HG02973 (cell line): ENCODE measurements at regions not wholly inside any gene's neighbourhood (a gene's known extent, or its start where the extent isn't known, plus 50 kb on each side); places are given as distances from the start of the nearest gene placed in this dataset.
A peak's percentile ranks its signal among the peaks of the same experiment; 100 is the strongest.
"Not testable (repeated sequence)": the region's sequence is repeated elsewhere in the genome, so short reads cannot be mapped to it uniquely, and the experiment has no call there.

Experiments
- ATAC-seq: cut with Tn5 transposase; IDR thresholded peaks from one replicate; pipeline ENCODE4 v1.9.1; 2021; ENCODE audit warnings: moderate library complexity; ENCODE audit not compliant: unreplicated experiment

DNA sequence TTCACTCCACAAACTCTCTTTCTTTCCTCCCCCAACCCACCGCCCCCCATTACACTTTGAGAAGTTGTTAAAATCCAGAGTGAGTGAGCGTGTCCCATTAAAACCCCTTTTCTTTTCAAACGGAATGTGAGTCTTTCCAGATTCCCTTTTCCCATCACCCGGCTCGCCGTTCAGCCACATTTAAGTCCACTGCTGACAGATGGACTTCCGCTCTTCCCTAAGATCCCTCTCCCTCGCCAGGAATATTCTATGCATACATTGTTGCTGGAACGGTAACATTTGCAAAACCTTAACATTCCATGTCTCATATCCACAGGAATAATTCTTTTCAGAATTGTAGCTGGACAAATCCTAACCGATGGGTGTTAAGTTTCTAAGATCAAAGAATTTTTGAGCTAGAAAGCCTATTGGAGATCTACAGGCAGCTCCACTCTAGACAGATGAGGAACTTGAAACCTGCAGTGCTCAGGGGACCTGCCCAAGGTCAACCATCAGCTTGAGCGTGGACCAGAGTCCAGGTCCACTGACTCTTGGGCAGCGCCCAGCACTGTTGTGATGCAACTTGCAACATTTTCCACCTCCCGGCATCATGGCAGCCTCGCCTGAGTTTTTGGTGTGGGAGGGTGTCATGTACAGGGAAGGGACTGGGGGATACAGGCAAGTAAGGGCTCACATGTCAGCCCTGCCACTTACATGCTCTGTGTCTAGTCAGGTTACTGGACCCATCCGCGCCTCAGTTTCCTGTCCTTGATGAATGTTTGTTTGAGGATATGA is 500.1 kb downstream of the CCDC171 start:
- no peak for ATAC-seq

DNA sequence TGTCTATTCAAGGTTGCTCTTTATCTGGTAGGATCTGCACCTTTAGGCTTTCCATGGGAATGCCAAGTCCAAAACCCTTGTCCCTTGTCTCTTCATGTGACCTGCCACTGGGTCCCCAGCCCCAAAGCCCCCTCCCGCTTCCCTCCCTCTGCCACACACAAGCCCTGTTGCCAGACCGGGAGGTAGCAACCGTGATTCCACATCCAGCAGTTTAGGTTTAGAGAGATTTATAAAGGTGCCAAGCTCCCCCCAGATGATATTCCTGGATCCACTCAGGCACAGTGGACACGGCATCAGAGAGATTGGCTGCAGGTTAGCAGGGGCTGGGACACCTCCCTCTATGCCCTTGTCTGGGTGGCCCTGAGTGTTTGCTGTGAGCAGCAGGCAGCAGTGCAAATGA is 504.7 kb downstream of the CCDC171 start:
- ATAC-seq = no peak

DNA sequence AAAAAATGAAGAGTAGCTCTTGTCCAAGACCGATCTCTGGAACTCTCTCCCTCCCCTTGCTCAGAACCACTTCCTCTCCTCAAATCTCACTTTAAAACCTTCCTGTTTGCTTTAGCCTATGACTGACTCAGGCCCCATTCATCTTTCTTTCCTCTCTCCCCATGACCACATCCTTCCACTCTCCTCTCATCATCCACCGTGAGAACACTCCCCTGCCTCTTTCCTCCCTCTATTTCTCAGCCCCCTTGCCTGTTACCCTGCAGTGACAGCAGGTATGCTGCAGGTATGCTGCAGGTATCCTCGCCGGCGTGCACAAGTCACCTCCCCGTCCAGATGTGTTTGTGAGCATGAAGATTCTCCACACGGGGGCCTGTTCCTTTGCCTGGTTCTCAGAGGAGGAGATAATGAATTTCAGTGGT is 505.3 kb downstream of the CCDC171 start:
- ATAC-seq = no peak

DNA sequence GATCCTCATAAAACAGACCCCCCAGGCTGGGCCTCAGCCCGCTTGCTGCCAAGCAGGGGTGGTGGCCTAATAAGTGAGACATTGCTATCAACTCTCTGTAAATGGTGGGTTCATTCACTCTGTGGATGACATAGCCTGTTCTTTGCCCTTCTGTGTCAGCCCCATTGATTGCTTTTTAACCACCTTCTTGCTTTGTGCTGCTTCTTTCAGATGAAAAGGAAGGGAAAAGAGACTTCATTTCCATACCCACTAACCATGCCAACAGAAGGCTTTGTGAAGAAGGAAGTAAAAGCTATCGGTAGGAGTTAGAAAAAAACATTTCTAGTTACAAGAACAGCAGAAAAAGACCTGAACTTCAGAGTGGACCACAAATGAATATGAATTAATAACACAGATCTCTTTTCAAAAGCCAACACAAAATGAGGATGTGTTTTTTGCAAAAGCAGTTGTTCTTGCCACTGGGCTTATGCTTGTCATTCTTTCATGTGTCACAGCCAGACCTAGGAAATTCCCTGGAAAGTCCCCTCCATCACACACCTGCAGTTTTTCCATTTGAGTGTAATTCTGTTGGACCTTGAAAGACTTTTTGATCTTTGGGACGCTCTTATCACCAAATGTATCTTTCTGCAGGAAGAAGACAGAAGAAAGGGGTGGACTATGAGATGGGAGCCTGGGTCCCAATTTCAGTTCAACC is 507.7 kb downstream of the CCDC171 start:
- peak; percentile 40 for ATAC-seq

DNA sequence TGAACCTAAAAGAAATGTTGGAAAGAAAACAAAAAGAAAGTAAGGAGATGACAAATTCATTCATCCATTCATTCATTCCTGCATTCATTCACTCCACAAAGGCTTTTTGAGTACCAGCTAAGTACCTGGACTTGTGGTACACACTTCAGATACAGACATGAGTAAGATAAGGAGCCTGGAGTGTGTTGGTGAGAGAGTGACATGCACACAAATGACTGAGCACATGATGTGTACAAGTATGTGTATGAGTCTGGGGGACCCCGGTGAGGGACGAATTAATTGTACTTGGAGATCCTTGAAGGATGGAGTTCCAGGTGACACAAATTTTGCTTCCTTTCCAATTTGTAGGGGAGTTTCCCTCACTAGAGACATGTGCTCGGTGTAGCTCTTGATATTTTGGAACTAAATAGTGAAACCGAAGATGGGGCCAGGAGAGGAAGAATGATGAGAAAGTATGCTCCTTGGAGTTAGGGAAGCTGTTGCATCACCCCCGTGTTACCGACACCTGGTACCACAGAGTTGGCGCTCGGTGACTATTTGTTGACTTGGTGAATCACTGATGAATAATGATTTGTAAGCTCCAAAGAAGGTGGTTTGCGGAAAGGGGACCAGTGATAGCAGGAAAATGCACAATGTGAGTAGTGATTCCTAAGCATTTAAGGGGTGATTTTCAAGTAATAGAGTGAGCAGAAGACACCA is 509.8 kb downstream of the CCDC171 start:
- no peak for ATAC-seq

DNA sequence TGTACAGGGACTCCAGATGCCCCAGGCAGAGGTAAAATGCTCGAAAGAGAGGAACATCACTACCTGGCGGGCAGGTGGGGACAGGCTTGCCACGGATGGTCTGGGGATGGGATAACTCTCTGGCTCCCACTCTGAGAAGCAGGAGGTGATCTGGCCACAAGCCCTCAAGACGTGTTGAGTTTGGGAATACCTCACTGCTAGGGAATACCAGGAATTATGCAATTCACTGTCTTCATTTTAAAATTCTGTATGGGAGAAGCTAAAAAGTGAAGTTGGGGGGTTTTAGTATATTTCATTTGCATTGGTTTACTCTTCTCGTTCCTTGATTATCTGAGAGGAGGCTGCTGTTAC is 510.4 kb downstream of the CCDC171 start:
- ATAC-seq = no peak

DNA sequence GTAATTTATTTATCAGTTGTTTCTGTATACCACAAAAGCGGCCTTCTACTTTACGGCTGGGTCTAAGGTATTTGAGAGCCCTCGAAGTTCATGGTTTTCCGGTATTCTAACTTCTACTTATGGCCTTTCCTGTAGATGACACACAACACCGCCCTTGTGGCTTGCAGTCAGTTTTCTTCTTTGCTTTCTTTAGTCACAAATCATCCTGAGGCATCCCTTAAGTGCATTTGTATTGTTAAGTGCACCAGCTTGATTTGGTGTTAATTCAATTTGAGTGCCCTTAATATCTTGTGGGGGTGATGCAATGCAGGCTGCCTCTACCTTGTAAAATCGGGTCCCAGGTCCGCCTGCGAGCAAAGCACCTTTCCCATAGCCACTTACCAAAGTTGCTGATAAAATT is 511.9 kb downstream of the CCDC171 start:
- ATAC-seq = no peak

DNA sequence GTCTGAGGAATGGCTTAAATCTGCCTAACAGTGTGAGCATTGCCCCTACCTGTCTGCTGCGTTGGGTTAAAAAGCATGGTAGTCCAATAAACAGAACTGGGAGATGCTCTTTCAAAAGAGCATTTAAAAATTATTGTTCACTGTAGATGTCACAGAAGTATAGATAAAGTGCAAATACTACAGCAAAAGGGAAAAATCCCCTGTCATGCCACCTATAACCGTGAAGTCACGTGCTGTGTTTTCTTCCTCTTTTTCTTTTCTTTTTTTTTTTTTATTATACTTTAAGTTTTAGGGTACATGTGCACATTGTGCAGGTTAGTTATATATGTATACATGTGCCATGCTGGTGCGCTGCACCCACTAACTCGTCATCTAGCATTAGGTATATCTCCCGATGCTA is 513.4 kb downstream of the CCDC171 start:
- not testable (repeated sequence) for ATAC-seq

DNA sequence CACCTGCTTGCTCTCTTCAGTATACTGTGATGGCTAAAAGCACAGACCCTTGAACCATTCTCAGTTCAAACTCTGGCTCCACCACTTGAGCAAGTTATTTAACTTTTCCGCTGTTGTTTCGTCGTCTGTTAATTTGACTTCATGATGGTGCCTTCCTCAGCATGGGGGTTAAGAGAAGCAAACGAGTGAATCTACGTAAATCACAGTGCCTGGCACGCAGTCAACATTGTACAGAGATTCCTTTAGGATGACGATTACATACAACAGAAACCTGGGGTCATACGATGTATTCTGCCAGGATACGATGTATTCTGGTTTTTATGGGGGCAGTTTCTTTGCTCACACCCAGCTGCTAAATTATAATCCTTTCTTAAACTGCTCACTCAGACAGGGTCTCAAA is 515.6 kb downstream of the CCDC171 start:
- no peak for ATAC-seq

DNA sequence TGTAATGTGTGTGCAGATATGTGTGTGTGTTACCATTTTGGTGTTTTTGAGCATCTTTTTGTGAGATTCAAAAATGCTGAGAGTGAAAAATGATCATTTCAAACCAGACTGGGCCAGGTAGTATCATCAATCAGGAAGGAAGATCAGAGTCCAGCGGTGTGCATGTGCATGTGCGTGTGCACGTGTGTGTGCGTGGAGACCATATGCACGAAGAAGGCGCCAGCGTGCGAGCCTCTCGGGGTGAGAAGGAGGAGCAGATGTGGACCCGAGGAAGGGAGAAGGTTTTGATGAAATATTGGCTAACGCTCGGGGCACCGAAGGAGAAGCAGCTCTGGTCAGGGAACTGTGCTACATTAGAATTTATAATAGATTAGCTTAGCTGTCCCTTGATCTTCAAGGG is 516.4 kb downstream of the CCDC171 start:
- ATAC-seq = no peak

DNA sequence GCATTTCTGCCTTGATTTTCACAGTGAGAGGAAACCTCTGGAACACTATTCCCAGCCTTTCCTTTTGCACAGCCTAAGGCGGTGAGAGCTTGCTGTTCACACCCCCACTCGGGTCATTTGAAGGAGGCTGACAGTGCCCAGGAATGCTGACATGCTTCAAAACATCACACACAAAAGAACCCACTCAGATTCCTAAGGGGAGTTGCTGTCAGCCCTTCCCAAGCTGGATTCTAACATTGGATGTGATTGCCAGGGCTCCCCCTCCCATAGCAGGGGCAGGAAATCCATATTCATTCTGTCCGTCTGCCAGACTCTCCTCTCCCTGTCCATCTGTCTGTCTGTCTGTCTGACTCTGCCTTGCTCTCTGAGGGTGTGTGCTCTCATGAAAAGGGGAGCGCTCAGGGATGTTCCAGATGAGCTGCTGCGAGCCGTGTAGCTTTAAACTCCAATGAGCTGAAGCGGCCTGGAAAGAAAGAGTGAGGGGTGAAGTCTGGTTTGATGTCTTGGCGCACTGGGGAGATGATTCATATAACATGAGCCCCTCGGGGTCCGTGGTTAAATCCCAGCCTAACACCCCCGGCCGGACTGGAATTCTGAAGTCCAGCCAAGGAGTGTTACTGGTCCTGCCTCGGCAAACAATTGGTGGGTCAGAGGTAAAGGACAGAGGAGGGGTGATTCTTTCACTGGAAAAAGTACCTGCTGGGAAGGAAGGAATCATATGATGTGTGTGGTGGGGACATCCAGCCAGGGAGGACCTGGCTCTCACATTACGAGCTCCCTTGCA is 517.0 kb downstream of the CCDC171 start:
- ATAC-seq = no peak

DNA sequence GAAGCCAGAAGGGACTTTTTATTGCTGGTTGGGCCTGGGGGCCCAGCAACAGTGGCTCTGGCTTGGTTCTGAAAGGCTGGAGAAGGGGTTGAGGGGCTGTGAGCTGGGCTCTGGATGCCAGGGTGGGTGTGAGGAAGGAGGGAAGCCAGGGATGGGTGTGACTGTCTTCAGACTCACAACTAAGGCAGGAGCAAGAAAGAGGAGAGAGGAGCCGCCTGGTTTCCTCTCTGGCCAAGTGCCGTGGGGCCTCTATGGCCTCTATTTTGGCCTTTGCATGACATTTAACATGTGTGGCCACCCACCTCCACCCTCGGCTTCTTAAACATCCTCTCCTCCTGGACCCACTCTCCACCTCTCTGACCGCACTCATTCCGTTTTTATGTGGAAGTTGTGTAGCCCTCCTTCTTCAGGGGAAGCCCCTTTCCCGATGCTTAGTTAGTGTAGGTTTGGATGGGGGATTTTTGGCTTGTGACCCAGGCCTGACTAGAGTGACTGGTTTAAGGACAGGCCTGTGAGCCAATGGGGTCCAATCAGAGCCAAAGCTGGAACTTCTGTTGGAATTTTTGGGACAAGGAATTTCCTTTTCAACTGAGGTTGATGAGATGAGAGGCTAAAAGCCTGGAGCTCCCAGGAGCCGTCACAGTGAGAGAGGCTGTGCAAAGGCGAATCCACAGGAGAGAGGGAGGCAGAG is 517.8 kb downstream of the CCDC171 start:
- no peak for ATAC-seq

DNA sequence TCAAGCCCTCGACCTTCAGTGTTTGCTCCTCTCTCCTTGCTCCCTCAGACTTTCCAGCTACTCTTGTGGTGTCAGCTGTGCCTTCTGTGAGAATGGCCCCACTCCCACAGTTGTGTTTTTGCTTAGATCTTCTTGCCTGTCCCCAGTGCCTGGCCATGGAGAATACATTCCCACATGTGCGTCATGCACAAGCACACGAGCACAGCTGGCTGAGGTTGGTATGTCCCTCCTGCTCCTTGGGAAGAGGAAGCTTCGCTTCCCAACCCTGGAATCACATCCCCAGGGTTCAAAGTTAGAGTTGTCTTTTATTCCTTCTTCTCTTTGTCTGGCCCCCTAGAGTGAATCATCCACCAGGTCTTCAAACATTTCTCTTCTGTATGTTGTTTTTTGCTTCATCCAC is 518.6 kb downstream of the CCDC171 start:
- no peak for ATAC-seq

DNA sequence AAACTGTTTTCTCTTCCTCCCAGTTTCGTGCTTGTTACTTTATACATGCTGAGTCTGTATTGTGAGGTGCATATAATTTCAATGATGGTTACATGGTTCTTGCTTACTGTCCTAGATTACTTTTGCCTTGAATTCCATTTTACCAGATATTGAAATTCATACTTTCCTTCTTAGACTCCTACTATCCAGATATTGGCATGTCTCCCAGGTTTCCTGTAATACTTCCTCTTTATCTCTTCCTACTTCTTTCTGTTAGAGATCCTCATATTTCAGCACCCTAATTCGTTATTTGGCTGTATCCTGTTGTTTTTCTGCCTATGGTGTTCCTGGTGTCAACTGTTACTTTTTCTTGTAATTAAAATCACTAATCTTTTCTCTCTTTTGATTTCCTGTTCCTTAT is 522.1 kb downstream of the CCDC171 start:
- no peak for ATAC-seq

DNA sequence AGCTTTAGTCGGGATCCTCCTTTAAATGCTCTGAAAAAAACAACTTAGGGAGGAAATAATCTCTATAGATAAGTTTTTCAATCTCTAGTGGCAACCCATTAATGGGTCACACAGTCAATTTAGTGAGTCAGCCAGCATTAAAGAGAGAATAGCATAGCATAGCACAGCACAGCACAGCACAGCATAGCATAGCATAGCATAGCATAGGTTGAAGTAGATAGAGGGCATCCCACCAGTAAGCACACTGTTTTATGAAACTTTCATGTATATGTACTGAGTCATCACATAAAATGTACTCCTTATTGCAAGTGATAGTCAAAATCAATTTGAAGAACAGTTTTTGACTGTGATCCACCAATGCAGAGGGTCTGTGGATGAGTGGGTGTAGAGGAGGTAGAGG is 522.9 kb downstream of the CCDC171 start:
- no peak for ATAC-seq

DNA sequence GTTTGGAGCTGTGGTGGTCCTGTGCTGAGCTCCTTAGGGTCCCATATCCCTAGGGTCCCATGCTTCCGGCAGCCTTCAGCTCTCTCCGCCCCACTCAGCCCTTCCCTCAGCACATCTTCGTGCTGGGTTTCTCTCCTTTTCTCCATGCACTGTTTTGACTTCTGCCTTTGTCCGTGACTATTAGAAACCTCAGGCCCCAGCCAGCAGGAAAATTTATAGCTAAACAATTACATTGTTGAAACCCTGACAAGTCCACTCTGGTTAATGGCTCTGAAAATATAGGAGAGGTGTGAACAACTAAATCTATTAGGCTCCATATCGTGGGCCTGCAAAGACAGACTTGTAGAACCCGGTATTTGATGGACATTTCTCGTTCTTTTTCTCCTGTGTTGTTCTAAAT is 523.7 kb downstream of the CCDC171 start:
- no peak for ATAC-seq

DNA sequence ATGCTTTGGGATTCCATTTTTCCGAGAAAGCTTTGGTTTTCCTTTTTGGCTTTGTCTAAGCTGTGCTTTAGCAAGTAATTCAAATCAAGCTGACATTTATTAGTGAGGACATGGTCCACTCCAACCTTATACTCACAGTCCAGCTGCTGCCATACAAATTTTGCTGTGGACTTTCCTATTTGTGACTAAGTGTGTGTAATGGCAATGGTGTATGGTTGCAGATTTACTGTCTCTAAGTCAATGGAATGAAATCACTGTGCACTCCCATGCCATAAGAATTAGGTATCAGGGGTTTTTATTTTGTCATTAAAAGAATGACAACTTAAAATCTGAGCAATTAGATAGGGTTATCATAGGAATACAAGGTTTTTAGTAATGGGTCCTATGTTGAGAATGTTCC is 530.0 kb downstream of the CCDC171 start:
- ATAC-seq = no peak

DNA sequence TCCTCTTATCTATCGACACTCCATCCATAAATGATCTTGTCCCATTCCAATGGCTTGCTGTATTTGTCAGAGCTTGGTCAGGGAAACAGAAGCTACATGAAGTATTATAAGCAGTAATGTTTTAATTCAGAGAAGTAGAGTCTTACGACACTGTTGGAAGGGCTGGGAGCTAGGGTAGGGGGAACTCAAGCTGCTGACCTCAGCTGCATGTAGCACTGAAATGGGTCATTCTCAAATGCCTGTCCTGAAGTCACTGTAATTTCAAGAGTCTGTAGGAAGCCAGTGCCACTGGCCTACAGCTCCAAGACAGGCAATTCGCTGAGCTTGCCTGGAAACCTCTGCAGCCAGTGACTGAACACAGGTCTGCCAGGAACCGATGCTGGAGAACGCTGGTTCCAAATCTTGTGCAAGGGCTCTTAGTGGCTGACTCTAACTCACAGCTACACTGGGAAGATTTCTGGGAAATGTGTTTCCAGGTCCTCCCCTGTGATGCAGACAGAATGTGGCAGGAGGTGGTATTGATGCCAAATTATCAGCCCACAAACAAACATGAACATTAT is 532.4 kb downstream of the CCDC171 start:
- ATAC-seq = no peak

DNA sequence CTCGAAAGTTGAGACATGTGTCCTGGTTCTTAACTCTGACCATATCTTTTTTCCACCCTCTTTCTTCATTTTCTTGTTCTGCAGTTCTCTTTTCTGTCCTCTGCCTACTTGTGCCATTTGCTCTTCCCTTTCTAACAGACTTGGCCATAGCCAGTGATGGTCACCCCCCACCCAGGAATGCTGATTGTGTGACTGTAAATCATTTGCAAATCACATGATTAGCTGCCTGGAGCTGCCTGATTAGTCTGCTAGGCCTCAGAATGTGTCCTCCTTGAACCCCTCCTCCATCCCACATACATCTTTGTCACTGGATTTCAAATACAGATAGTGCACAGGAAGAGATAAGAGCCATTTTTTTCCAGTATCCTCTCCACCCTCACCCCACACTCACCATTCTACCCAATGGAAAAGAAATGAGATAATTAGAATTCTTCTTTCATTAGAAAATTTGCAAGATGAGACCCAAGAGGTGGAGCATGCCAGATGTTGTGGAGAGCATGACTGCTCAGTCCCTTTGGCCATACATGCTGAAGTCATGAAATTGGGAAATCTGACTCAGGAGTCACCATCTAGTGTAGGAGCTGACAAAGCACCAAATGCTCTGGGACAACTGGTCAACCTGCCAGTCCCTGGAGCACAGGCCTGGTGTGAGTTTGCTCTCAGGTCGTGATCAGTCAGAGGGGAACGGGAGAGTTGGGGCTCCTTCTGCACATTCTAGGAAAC is 538.2 kb downstream of the CCDC171 start:
- no peak for ATAC-seq
